Astrocyte of the cerebellum (primary cell): ENCODE measurements at regions not wholly inside any gene's neighbourhood (a gene's known extent, or its start where the extent isn't known, plus 50 kb on each side); places are given as distances from the start of the nearest gene placed in this dataset.
"Not testable (repeated sequence)": the region's sequence is repeated elsewhere in the genome, so short reads cannot be mapped to it uniquely, and the experiment has no call there.

Source experiments
- DNase-seq: peaks from one replicate; pipeline ENCODE4 v3.0.0-alpha.2; 2011; ENCODE audit warnings: low read depth
- H3K4me3 ChIP-seq: 2 replicates; pipeline ENCODE4 v1.5.1; 2011; ENCODE audit warnings: mild to moderate bottlenecking, low read depth, low read length, moderate library complexity
- in situ Hi-C: cut with HindIII; loops from 2 replicates; pipeline ENCODE4 v1.10.0; 2017; ENCODE audit warnings: low sequenced_read_pairs
- TF ChIP-seq, protein P1 (sequence below): IDR thresholded peaks from 2 replicates; pipeline ENCODE4 v1.5.1; 2012; ENCODE audit warnings: low read length, low read depth, moderate library complexity, mild to moderate bottlenecking; ENCODE audit errors: missing control alignments

DNA sequence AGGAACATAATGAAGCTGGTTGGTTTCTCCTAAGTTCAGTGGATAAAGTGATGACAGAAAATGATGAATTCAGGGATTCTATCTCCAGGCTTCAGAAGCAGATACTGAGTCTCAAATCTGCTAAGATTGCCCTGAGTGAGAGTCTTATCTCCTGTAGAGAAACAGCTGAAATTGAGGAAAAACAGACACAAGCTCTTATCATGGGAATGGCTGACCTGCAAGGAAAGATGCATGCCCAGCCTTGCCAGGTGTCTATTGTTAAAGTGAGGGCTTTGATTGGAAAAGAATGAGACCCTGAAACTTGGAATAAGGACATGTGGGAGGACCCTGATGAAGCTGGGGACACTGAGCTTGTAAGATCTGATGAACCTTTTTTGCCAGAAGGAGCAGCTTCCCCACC is 100.3 kb downstream of the DNAJB9 start:
- DNase-seq = no peak
- TF ChIP-seq, protein P1, sequence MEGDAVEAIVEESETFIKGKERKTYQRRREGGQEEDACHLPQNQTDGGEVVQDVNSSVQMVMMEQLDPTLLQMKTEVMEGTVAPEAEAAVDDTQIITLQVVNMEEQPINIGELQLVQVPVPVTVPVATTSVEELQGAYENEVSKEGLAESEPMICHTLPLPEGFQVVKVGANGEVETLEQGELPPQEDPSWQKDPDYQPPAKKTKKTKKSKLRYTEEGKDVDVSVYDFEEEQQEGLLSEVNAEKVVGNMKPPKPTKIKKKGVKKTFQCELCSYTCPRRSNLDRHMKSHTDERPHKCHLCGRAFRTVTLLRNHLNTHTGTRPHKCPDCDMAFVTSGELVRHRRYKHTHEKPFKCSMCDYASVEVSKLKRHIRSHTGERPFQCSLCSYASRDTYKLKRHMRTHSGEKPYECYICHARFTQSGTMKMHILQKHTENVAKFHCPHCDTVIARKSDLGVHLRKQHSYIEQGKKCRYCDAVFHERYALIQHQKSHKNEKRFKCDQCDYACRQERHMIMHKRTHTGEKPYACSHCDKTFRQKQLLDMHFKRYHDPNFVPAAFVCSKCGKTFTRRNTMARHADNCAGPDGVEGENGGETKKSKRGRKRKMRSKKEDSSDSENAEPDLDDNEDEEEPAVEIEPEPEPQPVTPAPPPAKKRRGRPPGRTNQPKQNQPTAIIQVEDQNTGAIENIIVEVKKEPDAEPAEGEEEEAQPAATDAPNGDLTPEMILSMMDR = no peak
- in situ Hi-C loops = no loop called here
- no peak overlapping the region for H3K4me3 ChIP-seq

DNA sequence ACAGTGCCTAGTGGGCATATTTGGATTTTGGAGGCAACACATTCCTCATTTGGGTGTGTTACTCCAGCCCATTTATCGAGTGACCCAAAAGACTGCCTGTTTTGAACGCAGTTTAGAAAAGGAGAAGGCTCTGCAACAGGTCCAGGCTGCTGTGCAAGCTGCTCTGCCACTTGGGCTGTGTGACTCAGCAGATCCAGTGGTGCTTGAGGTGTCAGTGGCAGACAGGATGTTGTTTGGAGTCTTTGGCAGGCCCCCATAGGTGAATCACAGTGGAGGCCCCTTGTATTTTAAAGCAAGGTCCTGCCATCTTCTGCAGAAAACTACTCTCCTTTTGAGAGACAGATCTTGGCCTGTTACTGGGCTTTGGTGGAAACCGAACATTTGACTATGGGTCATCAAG is 104.0 kb downstream of the DNAJB9 start:
- DNase-seq, H3K4me3 ChIP-seq, in situ Hi-C loops: not testable (repeated sequence)

DNA sequence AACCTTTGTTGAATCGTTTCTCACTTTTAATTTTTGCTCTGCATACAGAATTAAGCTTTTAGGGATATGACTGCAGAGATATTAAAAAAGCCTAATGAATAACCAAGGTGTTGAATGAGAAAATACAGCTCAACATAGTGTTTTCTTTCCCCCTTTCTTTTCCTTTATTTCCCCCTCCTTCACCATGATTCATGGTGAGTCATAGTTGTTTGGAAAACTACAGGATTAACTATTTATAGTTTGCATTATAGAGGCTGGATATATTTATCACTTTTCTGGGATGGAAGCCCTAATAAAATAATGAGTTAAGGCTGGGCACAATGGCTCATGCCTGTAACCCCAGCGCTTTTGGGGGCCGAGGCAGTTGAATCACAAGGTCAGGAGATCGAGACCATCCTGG is 115.0 kb downstream of the DNAJB9 start:
- no peak for DNase-seq
- no peak overlapping the region for H3K4me3 ChIP-seq
- TF ChIP-seq, protein P1 = no peak
- in situ Hi-C loops = loop anchor here (5.0 kb wide), 1 partner anchor 47 kb away; no protein-coding TSS in a partner anchor

DNA sequence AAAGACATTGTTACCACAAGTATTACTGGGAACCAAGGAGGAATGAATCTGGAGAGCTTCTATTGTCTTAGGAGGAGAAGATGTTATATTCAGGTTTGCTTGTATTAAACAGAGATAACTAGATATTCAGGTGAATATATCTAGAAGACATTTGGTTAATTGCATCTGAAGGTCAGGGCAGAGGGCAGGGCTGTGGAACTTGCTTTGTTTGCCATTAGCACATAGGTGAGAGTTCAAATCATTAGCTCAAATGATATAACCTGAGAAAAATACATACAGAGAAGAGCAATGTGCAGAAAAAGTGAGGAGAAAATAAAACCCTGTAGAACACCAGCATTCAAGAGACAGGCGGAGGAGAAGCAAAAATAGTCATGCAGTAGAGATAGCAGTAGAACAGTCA is 116.8 kb downstream of the DNAJB9 start:
- H3K4me3 ChIP-seq = no peak overlapping the region
- DNase-seq = no peak
- in situ Hi-C loops = no loop called here
- TF ChIP-seq, protein P1 = no peak

DNA sequence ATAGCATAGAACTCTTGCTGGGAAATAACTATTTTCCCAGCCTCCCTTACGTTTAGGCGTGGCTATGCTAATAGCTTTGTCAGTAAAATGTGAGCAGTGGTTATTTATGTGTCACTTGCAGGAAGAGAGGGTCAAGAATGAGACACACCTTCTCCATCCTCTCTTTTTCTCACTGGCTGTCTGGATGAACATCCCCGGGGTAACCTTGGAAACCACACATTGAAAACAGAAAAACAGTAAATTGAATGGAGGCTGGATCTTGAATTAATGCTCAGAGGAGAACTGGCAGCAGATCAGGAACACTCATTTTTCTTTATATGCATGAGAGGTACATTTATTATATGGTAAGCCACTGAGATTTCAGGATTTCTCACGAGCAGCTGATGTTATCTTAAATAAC is 127.6 kb downstream of the DNAJB9 start:
- H3K4me3 ChIP-seq = no peak overlapping the region
- in situ Hi-C loops = no loop called here
- DNase-seq = no peak
- TF ChIP-seq, protein P1 = no peak

DNA sequence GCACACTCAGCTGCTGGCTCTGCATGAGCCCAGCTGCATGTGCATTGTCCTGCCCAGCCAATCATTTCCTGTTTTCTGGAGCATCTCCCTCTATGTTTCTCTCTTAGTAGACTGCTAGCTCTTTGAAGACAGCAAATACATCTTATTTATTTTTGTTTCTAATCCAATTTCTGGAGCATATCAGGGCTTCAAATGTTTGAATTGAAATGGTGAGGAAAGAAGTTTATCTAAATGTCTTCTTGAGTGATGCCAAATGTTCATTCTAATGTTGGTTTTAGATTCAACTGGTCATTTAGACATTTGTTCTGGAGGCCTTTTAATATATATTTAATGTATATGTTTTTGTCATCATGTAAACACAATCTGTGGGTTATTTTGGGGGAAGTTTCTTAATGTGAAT is 141.9 kb downstream of the DNAJB9 start:
- TF ChIP-seq, protein P1 = no peak
- H3K4me3 ChIP-seq = no peak overlapping the region
- no peak for DNase-seq
- in situ Hi-C loops = no loop called here

DNA sequence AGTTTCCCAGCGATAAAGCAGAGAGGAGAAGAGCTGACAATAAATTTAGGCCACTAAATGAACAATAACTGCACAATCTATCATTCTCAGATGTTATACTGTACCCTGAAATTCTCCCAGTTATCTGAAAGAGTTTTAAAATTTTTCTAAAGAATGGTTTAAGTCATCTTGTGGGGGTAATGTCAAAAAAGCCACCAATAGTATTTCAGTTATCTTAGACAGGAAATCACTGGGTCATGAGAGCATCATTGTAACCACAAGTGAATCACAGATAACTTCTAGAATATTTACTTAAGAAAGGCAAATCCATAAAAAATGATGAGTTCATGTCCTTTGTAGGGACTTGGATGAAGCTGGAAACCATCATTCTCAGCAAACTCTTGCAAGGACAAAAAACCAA is 147.1 kb downstream of the DNAJB9 start:
- in situ Hi-C loops = no loop called here
- no peak overlapping the region for H3K4me3 ChIP-seq
- DNase-seq = no peak
- TF ChIP-seq, protein P1 = no peak
